H1 (cell line): ENCODE measurements at regions not wholly inside any gene's neighbourhood (a gene's known extent, or its start where the extent isn't known, plus 50 kb on each side); places are given as distances from the start of the nearest gene placed in this dataset.

Experiments used
- CTCF ChIA-PET: fragments of 300-600 bp; sonication (Branson Sonifier 250); formaldehyde crosslinking; loops from one replicate; lab custom pipeline; 2021; ENCODE audit not compliant: partially characterized antibody; lab: Charles Lee
- POLR2A ChIA-PET: fragments of 300-600 bp; sonication (Branson Sonifier 250); formaldehyde crosslinking; loops from one replicate; lab custom pipeline; 2021; ENCODE audit warnings: inconsistent platforms; ENCODE audit not compliant: partially characterized antibody; lab: Charles Lee
- DNase-seq, 2 experiments: peaks; one replicate each; pipeline versions ENCODE4 v3.0.0 to v3.0.0-alpha.2; 2010 to 2022; ENCODE audit warnings: low spot score in 2 of 2, low read depth in 1 of 2, mixed read lengths in 1 of 2
- FAIRE-seq: peaks from 2 replicates; lab custom pipeline; 2011; peaks lifted over from hg19 to GRCh38; lab: Jason Lieb, UNC
- H2AFZ ChIP-seq: 2 replicates; pipeline ENCODE4 v1.8.1; 2012; ENCODE audit warnings: low read length, inconsistent platforms
- H2AK5ac ChIP-seq: 2 replicates; pipeline ENCODE4 v1.6.1; 2013; ENCODE audit warnings: low read depth, low read length
- H2BK120ac ChIP-seq: replicated peaks from 2 replicates; pipeline ENCODE3; 2013; ENCODE audit warnings: low read depth, low read length, inconsistent platforms
- H2BK12ac ChIP-seq: 2 replicates; pipeline ENCODE4 v1.6.1; 2013; ENCODE audit warnings: low read depth, low read length
- H2BK15ac ChIP-seq: 2 replicates; pipeline ENCODE4 v1.6.1; 2013; ENCODE audit warnings: low read length
- H2BK20ac ChIP-seq: 2 replicates; pipeline ENCODE4 v1.6.1; 2013; ENCODE audit warnings: low read length
- H2BK5ac ChIP-seq: 2 replicates; pipeline ENCODE4 v1.6.1; 2013; ENCODE audit warnings: low read depth, low read length
- H3K14ac ChIP-seq: 2 replicates; pipeline ENCODE4 v1.6.1; 2013; ENCODE audit warnings: inconsistent platforms; ENCODE audit not compliant: insufficient read length
- H3K18ac ChIP-seq: 2 replicates; pipeline ENCODE4 v1.6.1; 2013; ENCODE audit warnings: low read length; ENCODE audit errors: extremely low read depth
- H3K23ac ChIP-seq: 2 replicates; pipeline ENCODE4 v1.6.1; 2013; ENCODE audit warnings: inconsistent platforms; ENCODE audit not compliant: insufficient read length
- H3K23me2 ChIP-seq: 2 replicates; pipeline ENCODE4 v1.6.1; 2013; ENCODE audit warnings: low read depth, low read length
- H3K27ac ChIP-seq: 2 replicates; pipeline ENCODE4 v1.6.1; 2011; ENCODE audit warnings: low read depth, low read length, inconsistent platforms
- H3K27me3 ChIP-seq, 4 experiments: replicated peaks in 1 of 4; 1 replicate in 1 of 4; 2 replicates in 3 of 4; pipeline versions ENCODE4 v1.6.1 to v1.8.1; 2011 to 2013; ENCODE audit warnings: low read length in 3 of 4, mild to moderate bottlenecking in 3 of 4, inconsistent platforms in 2 of 4, mixed read lengths in 2 of 4, moderate library complexity in 1 of 4; ENCODE audit not compliant: control insufficient read depth in 3 of 4, insufficient read depth in 3 of 4; ENCODE audit errors: extremely low read depth in 1 of 4
- H3K36me3 ChIP-seq, 4 experiments: 2 replicates each; pipeline versions ENCODE4 v1.6.1 to v1.8.1; 2011 to 2013; ENCODE audit warnings: mild to moderate bottlenecking in 4 of 4, low read length in 3 of 4, moderate library complexity in 2 of 4, control low read depth in 1 of 4, inconsistent platforms in 1 of 4; ENCODE audit not compliant: insufficient read depth in 4 of 4, control insufficient read depth in 2 of 4
- H3K4ac ChIP-seq: replicated peaks from 2 replicates; pipeline ENCODE3; 2013; ENCODE audit warnings: low read length, low read depth, mixed read lengths, inconsistent platforms; ENCODE audit not compliant: insufficient read length
- H3K4me1 ChIP-seq, 4 experiments: replicated peaks in 1 of 4; 1 replicate in 1 of 4; 2 replicates in 3 of 4; pipeline versions ENCODE4 v1.6.1 to v1.8.1; 2011 to 2013; ENCODE audit warnings: low read length in 3 of 4, inconsistent platforms in 2 of 4, mixed read lengths in 1 of 4; ENCODE audit not compliant: insufficient read depth in 4 of 4, control insufficient read depth in 3 of 4
- H3K4me2 ChIP-seq, 2 experiments: 2 replicates each; pipeline versions ENCODE4 v1.6.1 to v1.8.1; 2011 to 2013; ENCODE audit warnings: low read depth in 2 of 2, low read length in 2 of 2, control low read depth in 1 of 2, inconsistent platforms in 1 of 2, mild to moderate bottlenecking in 1 of 2; ENCODE audit not compliant: insufficient read depth in 1 of 2
- H3K4me3 ChIP-seq, 4 experiments: fragments of 200-600, 300-600 bp in 1 of 4; sonication (generic), shearing (Covaris generic), sonication (Bioruptor Twin) in 1 of 4; 2 replicates each; pipeline versions ENCODE4 v1.5.1 to v1.8.1; 2011 to 2016; ENCODE audit warnings: low read length in 4 of 4, low read depth in 3 of 4, control low read depth in 2 of 4, inconsistent platforms in 2 of 4, mild to moderate bottlenecking in 2 of 4, mixed read lengths in 1 of 4, moderate library complexity in 1 of 4; ENCODE audit not compliant: insufficient read depth in 2 of 4; ENCODE audit errors: extremely low read depth in 1 of 4
- H3K56ac ChIP-seq: replicated peaks from 2 replicates; pipeline ENCODE3; 2013; ENCODE audit warnings: low read depth, mild to moderate bottlenecking, mixed read lengths, low read length, inconsistent platforms; ENCODE audit not compliant: insufficient read length
- H3K79me1 ChIP-seq: 2 replicates; pipeline ENCODE4 v1.6.1; 2013; ENCODE audit warnings: low read depth, low read length, control low read depth
- H3K79me2 ChIP-seq, 2 experiments: 2 replicates each; pipeline versions ENCODE4 v1.6.1 to v1.8.1; 2012 to 2013; ENCODE audit warnings: low read length in 2 of 2, mild to moderate bottlenecking in 2 of 2, inconsistent platforms in 1 of 2; ENCODE audit not compliant: insufficient read depth in 2 of 2, control insufficient read depth in 1 of 2
- H3K9ac ChIP-seq, 4 experiments: replicated peaks in 1 of 4; 1 replicate in 1 of 4; 2 replicates in 3 of 4; pipeline versions ENCODE4 v1.6.1 to v1.8.1; 2011 to 2013; ENCODE audit warnings: low read depth in 3 of 4, low read length in 3 of 4, control low read depth in 2 of 4, mild to moderate bottlenecking in 2 of 4, moderate library complexity in 2 of 4, inconsistent platforms in 1 of 4; ENCODE audit errors: extremely low read depth in 1 of 4
- H3K9me3 ChIP-seq, 2 experiments: 2 replicates each; pipeline versions ENCODE4 v1.6.1 to v1.8.1; 2012 to 2013; ENCODE audit warnings: mild to moderate bottlenecking in 2 of 2, moderate library complexity in 2 of 2, control low read depth in 1 of 2, inconsistent platforms in 1 of 2, low read depth in 1 of 2, low read length in 1 of 2, mixed read lengths in 1 of 2; ENCODE audit not compliant: insufficient read depth in 2 of 2
- H4K20me1 ChIP-seq, 2 experiments: replicated peaks in 1 of 2; 2 replicates each; pipeline versions ENCODE3 to v1.8.1; 2011 to 2013; ENCODE audit warnings: inconsistent platforms in 2 of 2, low read length in 2 of 2, mild to moderate bottlenecking in 1 of 2; ENCODE audit not compliant: insufficient read depth in 2 of 2, control insufficient read depth in 1 of 2
- H4K5ac ChIP-seq: 2 replicates; pipeline ENCODE4 v1.6.1; 2013; ENCODE audit warnings: low read length, low read depth, mixed read lengths, inconsistent platforms; ENCODE audit not compliant: insufficient read length
- H4K8ac ChIP-seq: 2 replicates; pipeline ENCODE4 v1.8.0; 2013; ENCODE audit warnings: mild to moderate bottlenecking, moderate library complexity, low read length, inconsistent platforms; ENCODE audit not compliant: insufficient read depth; ENCODE audit errors: extremely low read depth
- H4K91ac ChIP-seq: replicated peaks from 2 replicates; pipeline ENCODE3; 2013; ENCODE audit warnings: low read length, mixed read lengths, inconsistent platforms; ENCODE audit not compliant: insufficient read length
- CHD1 ChIP-seq: IDR thresholded peaks from 2 replicates; pipeline ENCODE4 v1.6.1; 2012; ENCODE audit warnings: low read depth, low read length, improper control_type of control experiment
- GTF2F1 ChIP-seq: IDR thresholded peaks from 2 replicates; pipeline ENCODE4 v1.6.1; 2012; ENCODE audit warnings: low read depth, low read length, improper control_type of control experiment, borderline replicate concordance
- KDM1A ChIP-seq: fragments of 200-600, 300-600 bp; sonication (generic); IDR thresholded peaks from 2 replicates; pipeline ENCODE4 v1.7.1; 2016; ENCODE audit warnings: mild to moderate bottlenecking, low read length, borderline replicate concordance
- MAFK ChIP-seq: IDR thresholded peaks from 2 replicates; pipeline ENCODE4 v1.6.1; 2012; ENCODE audit warnings: low read depth, mild to moderate bottlenecking, improper control_type of control experiment, low read length
- PHF8 ChIP-seq: fragments of 200-600 bp; sonication (generic); conservative IDR thresholded peaks from 2 replicates; pipeline ENCODE4 v1.7.1; 2012; ENCODE audit warnings: low read depth, mild to moderate bottlenecking, inconsistent platforms, low read length, moderate library complexity
- POLR2AphosphoS5 ChIP-seq: IDR thresholded peaks from 2 replicates; pipeline ENCODE4 v1.6.1; 2011; ENCODE audit warnings: low read depth, low read length
- POU5F1 ChIP-seq: IDR thresholded peaks from 2 replicates; pipeline ENCODE4 v1.6.1; 2011; ENCODE audit warnings: low read depth, mild to moderate bottlenecking, low read length, moderate library complexity
- RBBP5 ChIP-seq: IDR thresholded peaks from 2 replicates; pipeline ENCODE4 v1.7.1; 2012; ENCODE audit warnings: low read depth, mild to moderate bottlenecking, inconsistent platforms, low read length, moderate library complexity, borderline replicate concordance
- SIN3A ChIP-seq, 2 experiments: IDR thresholded peaks in 1 of 2; conservative IDR thresholded peaks in 1 of 2; 2 replicates each; pipeline ENCODE4 v1.6.1; 2011 to 2012; ENCODE audit warnings: low read length in 2 of 2, improper control_type of control experiment in 1 of 2, low read depth in 1 of 2, mild to moderate bottlenecking in 1 of 2
- TEAD4 ChIP-seq: IDR thresholded peaks from 2 replicates; pipeline ENCODE4 v1.6.1; 2012; ENCODE audit warnings: low read depth, low read length, inconsistent platforms, mixed read lengths
- WGBS, 2 experiments: shearing (Covaris generic) in 1 of 2; methylation state at CpG; one replicate each; pipeline versions ENCODE4 v1.1.6 to v1.1.7; 2013 to 2015; ENCODE audit warnings: low lambda C conversion rate in 2 of 2, mixed read lengths in 2 of 2, inconsistent platforms in 1 of 2, low coverage in 1 of 2, missing lambda C conversion rate in 1 of 2; ENCODE audit not compliant: insufficient replicate concordance in 2 of 2, insufficient coverage in 1 of 2, insufficient read length in 1 of 2; ENCODE audit errors: extremely low coverage in 1 of 2, missing lambda C conversion rate in 1 of 2; 5-methylcytosine and 5-hydroxymethylcytosine counted together
- TF ChIP-seq, protein P1 (sequence below): IDR thresholded peaks from 2 replicates; pipeline ENCODE4 v1.6.1; 2012; ENCODE audit warnings: low read length, inconsistent platforms

DNA sequence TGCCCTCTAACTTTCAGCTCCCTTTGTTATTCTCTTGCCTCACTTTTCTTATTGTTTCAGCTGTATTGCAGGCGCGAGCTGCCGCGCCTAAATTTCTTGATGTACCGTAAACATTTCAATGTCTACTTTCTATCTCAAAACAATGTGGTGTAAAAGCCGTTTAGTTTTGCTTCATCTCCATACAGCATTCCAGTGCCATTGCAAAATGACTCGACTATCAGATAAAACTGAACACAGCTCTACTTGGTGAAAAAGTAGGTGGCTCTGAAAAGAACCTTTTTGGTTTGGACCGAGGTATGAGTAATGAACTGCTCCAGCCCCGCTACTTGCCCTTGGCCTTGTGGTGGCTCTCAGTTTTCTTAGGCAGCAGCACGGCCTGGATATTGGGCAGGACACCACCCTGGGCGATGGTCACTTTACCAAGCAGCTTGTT is 74.6 kb downstream of the OR2B2 start:
- POLR2A ChIA-PET: interaction anchor here (0.6 to 15.8 kb wide), 40 partner anchors 8 to 1811 kb away, joined by 3 to 2035 read pairs (median 9); partner anchors contain the start of gene ZSCAN31
- TF ChIP-seq POU5F1: 0 out of 2 replicates have a peak, but pooled peaks have one; percentile 22
- TF ChIP-seq CHD1: peak; percentile 69; the same call in 1 of the 2 replicates
- TF ChIP-seq MAFK: no peak
- 0 out of 4 replicates have a peak, but pooled peaks of 1 of the 2 experiments have one; percentile 10 for TF ChIP-seq SIN3A (conservative IDR thresholded peaks at IDR 0.05 in 1 of 2, IDR thresholded peaks at IDR 0.05 in 1 of 2; ENCODE audit: low read depth in 1 of 2, low read length in 2 of 2)
- no peak for TF ChIP-seq KDM1A
- peak; percentile 91; the same call in 1 of the 2 replicates for TF ChIP-seq POLR2AphosphoS5
- TF ChIP-seq PHF8: peak; percentile 66; the same call in 1 of the 2 replicates
- 0 out of 2 replicates have a peak, but pooled peaks have one; percentile 34 for TF ChIP-seq RBBP5
- no peak for TF ChIP-seq TEAD4
- TF ChIP-seq GTF2F1: no peak
- TF ChIP-seq, protein P1, sequence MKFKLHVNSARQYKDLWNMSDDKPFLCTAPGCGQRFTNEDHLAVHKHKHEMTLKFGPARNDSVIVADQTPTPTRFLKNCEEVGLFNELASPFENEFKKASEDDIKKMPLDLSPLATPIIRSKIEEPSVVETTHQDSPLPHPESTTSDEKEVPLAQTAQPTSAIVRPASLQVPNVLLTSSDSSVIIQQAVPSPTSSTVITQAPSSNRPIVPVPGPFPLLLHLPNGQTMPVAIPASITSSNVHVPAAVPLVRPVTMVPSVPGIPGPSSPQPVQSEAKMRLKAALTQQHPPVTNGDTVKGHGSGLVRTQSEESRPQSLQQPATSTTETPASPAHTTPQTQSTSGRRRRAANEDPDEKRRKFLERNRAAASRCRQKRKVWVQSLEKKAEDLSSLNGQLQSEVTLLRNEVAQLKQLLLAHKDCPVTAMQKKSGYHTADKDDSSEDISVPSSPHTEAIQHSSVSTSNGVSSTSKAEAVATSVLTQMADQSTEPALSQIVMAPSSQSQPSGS: peak; percentile 78

More for the DNA sequence above, 74.6 kb downstream of the OR2B2 start:
- Histone ChIP-seq H3K14ac (no peak overlapping the region), H3K36me3 (no peaks in the 10 kb centered on the region), H3K79me2 (peaks cover 0 to 15% of the 10 kb centered on the region in 2 experiments; a peak in 2 of 4 replicates), H3K4me2 (peak overlapping the region; percentile 85 to 93), H3K79me1 (no peaks in the 10 kb centered on the region), H3K23ac (no peak overlapping the region), H3K27me3 (no peaks in the 10 kb centered on the region), H2BK20ac (no peak overlapping the region), H3K9ac (peak overlapping the region; percentile 97 to 99 (median 98)), H4K91ac (peak overlapping the region; percentile 82), H4K20me1 (no peaks in the 10 kb centered on the region), H2AK5ac (peak overlapping the region; percentile 94; the same call in 1 of the 2 replicates), H4K5ac (peak overlapping the region; percentile 94), H3K9me3 (no peaks in the 10 kb centered on the region), H3K4me3 (peak overlapping the region; percentile 77 to 96 (median 93)), H2AFZ (no peak overlapping the region), H3K4ac (peak overlapping the region; percentile 94), H2BK15ac (no peak overlapping the region), H2BK12ac (peak overlapping the region; percentile 91; the same call in 1 of the 2 replicates), H4K8ac (peak overlapping the region; percentile 98; the same call in 1 of the 2 replicates), H2BK5ac (peak overlapping the region; percentile 97), H3K27ac (peak overlapping the region; percentile 98), H3K56ac (peak overlapping the region; percentile 90), H3K4me1 (peaks cover 0 to 5% (median 2%) of the 10 kb centered on the region in 4 experiments; a peak in 1 of 7 replicates), H3K23me2 (peaks cover 12% of the 10 kb centered on the region), H3K18ac (peak overlapping the region; percentile 89), H2BK120ac (peak overlapping the region; percentile 79)
- CTCF ChIA-PET: interaction anchor here (0.9 to 2.1 kb wide), 7 partner anchors 16 to 57 kb away, joined by 3 to 7 read pairs (median 4); a partner anchor contains a TSS
- DNase-seq: no peak
- no peak for FAIRE-seq
- 1% methylated on average over 11 of the region's 11 CpGs; no CpG with 5 or more reads in 1 of the 2 experiments for WGBS, 2 experiments
